Ovary (tissue), 7 donors: ENCODE measurements at regions not wholly inside any gene's neighbourhood (a gene's known extent, or its start where the extent isn't known, plus 50 kb on each side); places are given as distances from the start of the nearest gene placed in this dataset.

Source experiments
- DNase-seq, 5 donors: peaks; one replicate each; pipeline ENCODE4 v3.0.0-alpha.2; 2019 to 2020
- H3K27ac ChIP-seq, 2 donors: fragments of 200-600 bp; one replicate each; pipeline versions ENCODE4 v1.5.1 to v1.8.0; 2019 to 2022
- H3K27me3 ChIP-seq: fragments of 200-600 bp; one replicate; pipeline ENCODE4 v1.8.0; 2022
- H3K36me3 ChIP-seq: fragments of 200-600 bp; sonication (generic); one replicate; pipeline ENCODE4 v1.5.1; 2019
- H3K4me1 ChIP-seq: one replicate; pipeline ENCODE4 v1.8.1; 2013; ENCODE audit warnings: mild to moderate bottlenecking, moderate library complexity; ENCODE audit not compliant: insufficient read depth
- H3K4me3 ChIP-seq: fragments of 200-600 bp; sonication (generic); one replicate; pipeline ENCODE4 v1.5.1; 2017
- H3K9me3 ChIP-seq, 2 donors: fragments of 200-600 bp in 1 of 2; sonication (generic) in 1 of 2; one replicate each; pipeline versions ENCODE4 v1.5.1 to v1.8.1; 2013 to 2019; ENCODE audit warnings: mild to moderate bottlenecking in 1 of 2, moderate library complexity in 1 of 2
- EP300 ChIP-seq: sonication (generic); formaldehyde crosslinking; IDR thresholded peaks from one replicate; pipeline ENCODE4 v1.6.1; 2017; ENCODE audit warnings: antibody characterized with exemption
- POLR2A ChIP-seq: fragments of 450-650 bp; IDR thresholded peaks from one replicate; pipeline ENCODE4 v1.6.1; 2017; ENCODE audit warnings: antibody characterized with exemption, mild to moderate bottlenecking, moderate library complexity
- WGBS, 3 donors: extraction: QIAGEN DNeasy Blood & Tissue Kit in 1 of 3; methylation state at CpG; one replicate each; pipeline versions ENCODE4 v1.1.5 to v1.1.7; 2013 to 2017; 5-methylcytosine and 5-hydroxymethylcytosine counted together
- intact Hi-C, 4 donors: fragments of 100-400 bp; cut with DNase I; formaldehyde crosslinking; loops; one replicate each; pipeline versions ENCODE4 v1.11.0 to v1.15.1; 2022 to 2023
- TF ChIP-seq, protein P1 (sequence below), 3 donors: fragments of 450-650 bp in 2 of 3; fragments of 200-600 bp in 1 of 3; IDR thresholded peaks; one replicate each; pipeline versions ENCODE4 v1.5.1 to v1.8.0; 2016 to 2022; ENCODE audit warnings: antibody characterized with exemption in 3 of 3, mild to moderate bottlenecking in 1 of 3
- donor health status: DM: no; HTN: no; CAD: no; lungs with moderate emphysema.
- donor health status: DM: no; HTN: no; CAD: no.
- donor health status: Bipolar disorder and iron deficiency.
- donor health status: DM: no; HTN: no; CAD: no.
- donor health status: DM: yes; HTN: yes; CAD: no.

DNA sequence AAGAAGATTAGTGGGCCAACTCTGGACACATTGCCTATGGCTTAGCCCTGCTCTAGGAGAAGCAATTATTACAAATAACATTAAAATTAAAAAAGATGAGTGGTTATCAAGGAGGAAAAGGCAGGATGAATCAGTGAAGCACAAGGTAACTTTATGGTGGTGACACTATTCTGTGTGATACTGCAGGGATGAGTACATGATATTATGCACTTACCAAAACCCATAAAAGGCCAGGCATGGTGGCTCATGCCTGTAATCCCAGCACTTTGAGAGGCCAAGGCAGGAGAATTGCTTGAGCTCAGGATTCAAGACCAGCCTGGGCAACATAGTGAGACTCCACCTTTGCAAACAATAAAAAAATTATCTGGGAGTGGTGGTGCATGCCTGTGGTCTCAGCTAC lies 344.3 kb upstream of the CDIN1 start:
- Histone ChIP-seq H3K36me3 (no peaks in the 10 kb centered on the region), H3K4me3 (no peak overlapping the region), H3K4me1 (no peaks in the 10 kb centered on the region), H3K27ac (no peak overlapping the region), H3K27me3 (no peaks in the 10 kb centered on the region), H3K9me3 (no peaks in the 10 kb centered on the region)
- intact Hi-C loops: no loop called here
- TF ChIP-seq POLR2A: no peak
- TF ChIP-seq EP300: no peak
- TF ChIP-seq, protein P1, sequence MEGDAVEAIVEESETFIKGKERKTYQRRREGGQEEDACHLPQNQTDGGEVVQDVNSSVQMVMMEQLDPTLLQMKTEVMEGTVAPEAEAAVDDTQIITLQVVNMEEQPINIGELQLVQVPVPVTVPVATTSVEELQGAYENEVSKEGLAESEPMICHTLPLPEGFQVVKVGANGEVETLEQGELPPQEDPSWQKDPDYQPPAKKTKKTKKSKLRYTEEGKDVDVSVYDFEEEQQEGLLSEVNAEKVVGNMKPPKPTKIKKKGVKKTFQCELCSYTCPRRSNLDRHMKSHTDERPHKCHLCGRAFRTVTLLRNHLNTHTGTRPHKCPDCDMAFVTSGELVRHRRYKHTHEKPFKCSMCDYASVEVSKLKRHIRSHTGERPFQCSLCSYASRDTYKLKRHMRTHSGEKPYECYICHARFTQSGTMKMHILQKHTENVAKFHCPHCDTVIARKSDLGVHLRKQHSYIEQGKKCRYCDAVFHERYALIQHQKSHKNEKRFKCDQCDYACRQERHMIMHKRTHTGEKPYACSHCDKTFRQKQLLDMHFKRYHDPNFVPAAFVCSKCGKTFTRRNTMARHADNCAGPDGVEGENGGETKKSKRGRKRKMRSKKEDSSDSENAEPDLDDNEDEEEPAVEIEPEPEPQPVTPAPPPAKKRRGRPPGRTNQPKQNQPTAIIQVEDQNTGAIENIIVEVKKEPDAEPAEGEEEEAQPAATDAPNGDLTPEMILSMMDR (IDR thresholded peaks at IDR 0.05): no peak
- DNase-seq: no peak

DNA sequence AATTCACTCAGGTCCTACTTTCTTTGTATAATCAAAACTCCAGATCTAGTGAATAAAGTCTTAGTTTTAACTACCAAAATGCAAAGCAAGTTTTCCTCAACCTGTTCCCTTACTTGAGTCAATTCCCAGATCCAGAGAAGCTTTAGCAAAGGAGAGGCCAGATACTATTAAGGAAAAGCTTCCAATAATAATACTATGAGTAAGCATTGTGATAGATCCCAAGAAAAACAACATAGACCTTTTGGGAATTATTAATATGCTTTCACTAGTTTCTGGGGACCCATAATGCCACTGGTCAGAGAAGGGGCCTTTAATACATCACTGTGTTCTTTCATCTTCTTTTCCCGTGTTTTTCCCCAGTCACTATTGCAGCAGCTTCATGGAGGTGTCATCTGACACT lies 339.9 kb upstream of the CDIN1 start:
- TF ChIP-seq POLR2A (no peak), EP300 (no peak)
- TF ChIP-seq, protein P1 (IDR thresholded peaks at IDR 0.05): no peak
- no peaks in the 10 kb centered on the region for H3K9me3 ChIP-seq
- 83 to 92% (median 90%) methylated on average over 1 of the region's 1 CpG for WGBS, 3 donors
- intact Hi-C loops: no loop called here
- no peak overlapping the region for H3K4me3 ChIP-seq
- no peak for DNase-seq
- H3K27ac ChIP-seq: no peak overlapping the region
- H3K36me3 ChIP-seq: no peaks in the 10 kb centered on the region
- H3K4me1 ChIP-seq: no peaks in the 10 kb centered on the region
- no peaks in the 10 kb centered on the region for H3K27me3 ChIP-seq

DNA sequence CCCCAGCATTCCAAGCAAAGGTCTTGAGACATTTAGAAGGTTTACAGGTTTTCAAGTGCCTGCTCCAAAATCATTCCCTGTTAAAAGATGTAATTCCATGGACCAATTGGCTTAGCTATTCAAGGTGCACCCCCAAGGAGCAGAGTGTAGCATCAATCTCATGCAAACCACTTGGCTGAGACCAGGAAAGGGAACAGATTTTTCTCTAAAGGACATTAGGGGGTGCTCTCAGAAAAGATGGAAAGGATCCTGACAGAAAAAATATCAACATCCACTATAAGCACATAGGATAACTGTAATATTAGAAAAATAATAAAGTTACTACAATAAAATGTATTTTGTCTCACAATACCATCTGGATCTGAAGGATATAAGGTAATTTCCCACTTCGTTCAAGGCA lies 328.0 kb upstream of the CDIN1 start:
- DNase-seq: no peak
- intact Hi-C loops: no loop called here
- TF ChIP-seq EP300 (no peak), POLR2A (no peak)
- TF ChIP-seq, protein P1 (IDR thresholded peaks at IDR 0.05): no peak
- H3K4me3 ChIP-seq: no peak overlapping the region
- WGBS, 3 donors: 89 to 92% (median 90%) methylated on average over 1 of the region's 1 CpG
- H3K4me1 ChIP-seq: no peaks in the 10 kb centered on the region
- no peaks in the 10 kb centered on the region for H3K27me3 ChIP-seq
- no peak overlapping the region for H3K27ac ChIP-seq
- H3K9me3 ChIP-seq: no peaks in the 10 kb centered on the region
- no peaks in the 10 kb centered on the region for H3K36me3 ChIP-seq

DNA sequence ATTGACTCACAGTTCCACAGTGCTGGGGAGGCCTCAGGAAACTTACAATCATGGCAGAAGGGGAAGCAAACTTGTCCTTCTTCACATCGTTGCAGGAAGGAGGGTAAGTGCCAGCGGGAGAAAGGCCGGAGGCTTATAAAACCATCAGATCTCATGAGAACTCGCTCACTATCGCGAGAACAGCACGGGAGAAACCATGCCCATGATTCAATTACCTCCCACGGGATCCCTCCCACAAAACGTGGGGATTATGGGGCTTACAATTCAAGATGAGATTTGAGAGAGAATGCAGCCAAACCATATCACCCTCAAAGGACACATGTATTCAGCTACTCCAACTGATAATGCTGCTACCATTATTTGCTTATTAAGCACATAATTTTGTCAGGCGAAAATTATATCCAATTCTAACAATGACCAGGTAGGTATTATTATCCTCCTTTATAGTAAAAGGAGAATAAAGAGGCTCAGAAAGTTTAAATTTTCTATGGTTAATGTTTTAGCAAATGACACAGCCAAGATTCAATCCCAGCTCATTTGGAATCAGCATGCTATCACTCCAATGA lies 327.2 kb upstream of the CDIN1 start:
- WGBS, 3 donors: 88 to 91% (median 90%) methylated on average over 10 of the region's 10 CpGs

More for the DNA sequence above, 327.2 kb upstream of the CDIN1 start:
- no peaks in the 10 kb centered on the region for H3K9me3 ChIP-seq
- no peaks in the 10 kb centered on the region for H3K36me3 ChIP-seq
- intact Hi-C loops: no loop called here
- no peak overlapping the region for H3K4me3 ChIP-seq
- H3K4me1 ChIP-seq: no peaks in the 10 kb centered on the region
- no peaks in the 10 kb centered on the region for H3K27me3 ChIP-seq
- no peak overlapping the region for H3K27ac ChIP-seq
- no peak for DNase-seq
- TF ChIP-seq, protein P1 (IDR thresholded peaks at IDR 0.05): no peak
- TF ChIP-seq POLR2A (no peak), EP300 (no peak)
